ENCODE measurements at regions not wholly inside any gene's neighbourhood (a gene's known extent, or its start where the extent isn't known, plus 50 kb on each side); places are given as distances from the start of the nearest gene placed in this dataset.

- TF ChIP-seq, protein P1, sequence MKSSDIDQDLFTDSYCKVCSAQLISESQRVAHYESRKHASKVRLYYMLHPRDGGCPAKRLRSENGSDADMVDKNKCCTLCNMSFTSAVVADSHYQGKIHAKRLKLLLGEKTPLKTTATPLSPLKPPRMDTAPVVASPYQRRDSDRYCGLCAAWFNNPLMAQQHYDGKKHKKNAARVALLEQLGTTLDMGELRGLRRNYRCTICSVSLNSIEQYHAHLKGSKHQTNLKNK (CRISPR knock-in tag; IDR thresholded peaks at IDR 0.05): no peak
- TF ChIP-seq FOXK1 (CRISPR knock-in tag; IDR thresholded peaks at IDR 0.05): no peak
- no peak for TF ChIP-seq JUN (CRISPR knock-in tag; IDR thresholded peaks at IDR 0.05)
- TF ChIP-seq, protein P2, sequence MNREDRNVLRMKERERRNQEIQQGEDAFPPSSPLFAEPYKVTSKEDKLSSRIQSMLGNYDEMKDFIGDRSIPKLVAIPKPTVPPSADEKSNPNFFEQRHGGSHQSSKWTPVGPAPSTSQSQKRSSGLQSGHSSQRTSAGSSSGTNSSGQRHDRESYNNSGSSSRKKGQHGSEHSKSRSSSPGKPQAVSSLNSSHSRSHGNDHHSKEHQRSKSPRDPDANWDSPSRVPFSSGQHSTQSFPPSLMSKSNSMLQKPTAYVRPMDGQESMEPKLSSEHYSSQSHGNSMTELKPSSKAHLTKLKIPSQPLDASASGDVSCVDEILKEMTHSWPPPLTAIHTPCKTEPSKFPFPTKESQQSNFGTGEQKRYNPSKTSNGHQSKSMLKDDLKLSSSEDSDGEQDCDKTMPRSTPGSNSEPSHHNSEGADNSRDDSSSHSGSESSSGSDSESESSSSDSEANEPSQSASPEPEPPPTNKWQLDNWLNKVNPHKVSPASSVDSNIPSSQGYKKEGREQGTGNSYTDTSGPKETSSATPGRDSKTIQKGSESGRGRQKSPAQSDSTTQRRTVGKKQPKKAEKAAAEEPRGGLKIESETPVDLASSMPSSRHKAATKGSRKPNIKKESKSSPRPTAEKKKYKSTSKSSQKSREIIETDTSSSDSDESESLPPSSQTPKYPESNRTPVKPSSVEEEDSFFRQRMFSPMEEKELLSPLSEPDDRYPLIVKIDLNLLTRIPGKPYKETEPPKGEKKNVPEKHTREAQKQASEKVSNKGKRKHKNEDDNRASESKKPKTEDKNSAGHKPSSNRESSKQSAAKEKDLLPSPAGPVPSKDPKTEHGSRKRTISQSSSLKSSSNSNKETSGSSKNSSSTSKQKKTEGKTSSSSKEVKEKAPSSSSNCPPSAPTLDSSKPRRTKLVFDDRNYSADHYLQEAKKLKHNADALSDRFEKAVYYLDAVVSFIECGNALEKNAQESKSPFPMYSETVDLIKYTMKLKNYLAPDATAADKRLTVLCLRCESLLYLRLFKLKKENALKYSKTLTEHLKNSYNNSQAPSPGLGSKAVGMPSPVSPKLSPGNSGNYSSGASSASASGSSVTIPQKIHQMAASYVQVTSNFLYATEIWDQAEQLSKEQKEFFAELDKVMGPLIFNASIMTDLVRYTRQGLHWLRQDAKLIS (CRISPR knock-in tag; IDR thresholded peaks at IDR 0.05; ENCODE audit: borderline replicate concordance): no peak
- TF ChIP-seq CREB1 (CRISPR knock-in tag; IDR thresholded peaks at IDR 0.05): no peak
- no peak for TF ChIP-seq MYBL2 (CRISPR knock-in tag; IDR thresholded peaks at IDR 0.05)
- TF ChIP-seq, protein P3, sequence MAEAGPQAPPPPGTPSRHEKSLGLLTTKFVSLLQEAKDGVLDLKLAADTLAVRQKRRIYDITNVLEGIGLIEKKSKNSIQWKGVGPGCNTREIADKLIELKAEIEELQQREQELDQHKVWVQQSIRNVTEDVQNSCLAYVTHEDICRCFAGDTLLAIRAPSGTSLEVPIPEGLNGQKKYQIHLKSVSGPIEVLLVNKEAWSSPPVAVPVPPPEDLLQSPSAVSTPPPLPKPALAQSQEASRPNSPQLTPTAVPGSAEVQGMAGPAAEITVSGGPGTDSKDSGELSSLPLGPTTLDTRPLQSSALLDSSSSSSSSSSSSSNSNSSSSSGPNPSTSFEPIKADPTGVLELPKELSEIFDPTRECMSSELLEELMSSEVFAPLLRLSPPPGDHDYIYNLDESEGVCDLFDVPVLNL (CRISPR knock-in tag; IDR thresholded peaks at IDR 0.05; ENCODE audit: borderline replicate concordance, low read depth): no peak
- no peak for TF ChIP-seq SMAD3 (CRISPR knock-in tag; IDR thresholded peaks at IDR 0.05; ENCODE audit: borderline replicate concordance)
- TF ChIP-seq ZNF416 (CRISPR knock-in tag; IDR thresholded peaks at IDR 0.05): no peak
- no peak for TF ChIP-seq TP53 (CRISPR knock-in tag; IDR thresholded peaks at IDR 0.05)
- TF ChIP-seq ZNF263 (CRISPR knock-in tag; IDR thresholded peaks at IDR 0.05; ENCODE audit: low read depth): no peak
- TF ChIP-seq ETV6 (CRISPR knock-in tag; IDR thresholded peaks at IDR 0.05): no peak
- TF ChIP-seq TEAD1 (CRISPR knock-in tag; IDR thresholded peaks at IDR 0.05): no peak
- TF ChIP-seq USF1 (CRISPR knock-in tag; IDR thresholded peaks at IDR 0.05): no peak
- TF ChIP-seq CTCF (IDR thresholded peaks at IDR 0.05): no peak
- TF ChIP-seq ERG (CRISPR knock-in tag; IDR thresholded peaks at IDR 0.05): no peak
- no peak for TF ChIP-seq PREB (CRISPR knock-in tag; IDR thresholded peaks at IDR 0.05; ENCODE audit: borderline replicate concordance)
- no peak for TF ChIP-seq ZNF423 (CRISPR knock-in tag; IDR thresholded peaks at IDR 0.05)
- CTCF ChIA-PET: no interaction called here
- Mint-ChIP-seq H3K27me3 (ENCODE audit: low read depth) (no peaks in the 10 kb centered on the region), H3K36me3 (peaks cover 6% of the 10 kb centered on the region), H3K4me3 (no peak overlapping the region), H3K27ac (no peak overlapping the region), H3K9me3 (peaks cover 28% of the 10 kb centered on the region), H3K4me1 (no peaks in the 10 kb centered on the region)
- no peak for DNase-seq (ENCODE audit: low spot score)
- POLR2A ChIA-PET: interaction anchor here (0.6 kb wide), 1 partner anchor 768 kb away, joined by 8 read pairs; no protein-coding TSS in a partner anchor
- no peak for ATAC-seq
These were observed 2245.5 kb upstream of the WWC1 start for GRCh38 chr5:166045961-166046360.
